HG02678 (cell line): ENCODE measurements at regions not wholly inside any gene's neighbourhood (a gene's known extent, or its start where the extent isn't known, plus 50 kb on each side); places are given as distances from the start of the nearest gene placed in this dataset.
"Not testable (repeated sequence)": the region's sequence is repeated elsewhere in the genome, so short reads cannot be mapped to it uniquely, and the experiment has no call there.

Experiments
- ATAC-seq: cut with Tn5 transposase; IDR thresholded peaks from one replicate; pipeline ENCODE4 v1.9.1; 2021; ENCODE audit warnings: mild to moderate bottlenecking, moderate library complexity; ENCODE audit not compliant: unreplicated experiment

DNA sequence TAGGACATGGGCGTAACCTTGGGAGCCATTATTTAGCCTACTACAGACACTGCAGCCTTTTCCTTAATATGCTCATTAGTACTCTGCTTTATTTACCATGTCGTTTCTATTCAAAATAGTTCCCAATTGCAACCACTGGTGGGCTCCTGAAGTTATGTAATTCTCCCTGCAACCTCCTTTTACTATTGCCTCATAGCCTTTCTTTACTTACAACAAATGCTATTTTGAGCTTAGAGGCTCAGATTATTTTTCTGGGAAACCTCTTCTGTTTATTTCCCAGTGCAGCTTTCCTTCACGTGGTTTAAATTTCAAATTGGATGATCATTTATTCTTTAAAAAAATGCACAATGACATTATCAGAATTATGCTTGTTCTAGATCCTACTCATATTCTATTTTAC lies 492.3 kb upstream of the TMEFF2 start:
- no peak for ATAC-seq

DNA sequence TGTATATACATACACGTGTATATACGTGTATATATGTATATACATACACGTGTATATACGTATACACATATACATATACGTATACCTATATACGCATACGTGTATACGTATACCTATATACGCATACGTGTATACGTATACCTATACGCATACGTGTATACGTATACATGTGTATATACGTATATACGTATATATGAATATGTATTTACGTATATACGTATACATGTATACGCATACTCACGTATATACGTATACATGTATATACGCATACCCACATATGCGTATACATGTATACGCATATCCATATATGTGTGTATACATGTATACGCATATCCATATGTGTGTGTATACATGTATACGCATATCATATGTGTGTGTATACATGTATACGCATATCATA lies 487.8 kb upstream of the TMEFF2 start:
- ATAC-seq = not testable (repeated sequence)

- no peak for ATAC-seq
Observed at GRCh38 chr2:192675681-192676080, 480.9 kb upstream of the TMEFF2 start.

DNA sequence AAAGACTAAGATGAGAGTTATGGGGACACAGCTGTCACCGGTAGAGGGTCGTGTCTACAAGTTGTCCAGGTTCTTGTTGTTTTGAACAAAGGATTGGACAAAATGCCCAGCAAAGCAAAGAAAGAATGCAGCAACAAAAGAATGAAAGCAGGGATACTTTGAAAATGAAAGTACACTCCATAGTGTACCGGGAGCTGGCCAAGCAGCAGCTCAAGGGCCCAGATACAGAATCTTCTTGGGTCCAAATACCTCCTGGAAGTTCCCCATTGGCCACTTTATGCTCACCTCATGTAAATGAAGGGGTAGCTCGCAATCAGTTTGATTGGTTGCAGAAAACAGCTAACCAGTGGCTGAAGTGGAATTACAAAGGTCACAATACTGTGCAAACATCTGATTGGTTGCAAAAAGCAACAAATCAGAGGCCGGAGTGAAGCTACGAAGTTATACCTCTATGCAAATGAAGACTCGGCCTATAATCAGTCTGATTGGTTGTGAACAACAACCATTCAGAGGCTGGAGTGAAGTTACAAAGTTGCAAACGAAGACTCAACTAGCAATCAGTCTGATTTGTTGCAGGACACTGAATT lies 474.9 kb upstream of the TMEFF2 start:
- no peak for ATAC-seq

GRCh38 chr2:192660555-192660954 lies 465.8 kb upstream of the TMEFF2 start:
- not testable (repeated sequence) for ATAC-seq

- ATAC-seq = no peak
Observed at GRCh38 chr2:192657362-192657761, 462.6 kb upstream of the TMEFF2 start.

GRCh38 chr2:192655916-192656315 lies 461.2 kb upstream of the TMEFF2 start:
- no peak for ATAC-seq

- no peak for ATAC-seq
Observed at GRCh38 chr2:192645811-192646598, 451.3 kb upstream of the TMEFF2 start.

DNA sequence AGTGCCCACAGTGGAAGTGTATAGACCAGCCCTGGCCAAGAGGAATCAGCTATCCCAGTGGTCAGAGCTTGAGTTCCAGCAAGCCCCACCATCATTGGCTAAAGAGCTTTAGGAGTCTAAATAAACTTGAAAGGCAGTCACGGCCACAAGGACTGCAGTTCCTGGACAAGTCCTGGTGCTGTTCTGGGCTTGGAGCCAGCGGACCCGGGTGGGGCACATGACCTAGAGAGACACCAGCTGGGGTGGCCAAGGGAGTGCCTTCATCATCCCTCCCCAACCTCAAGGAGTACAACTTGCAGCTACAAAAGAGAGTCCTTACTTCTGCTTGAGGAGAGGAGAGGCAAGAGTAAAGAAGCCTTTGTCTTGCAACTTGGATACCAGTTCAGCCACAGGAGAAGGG lies 439.8 kb upstream of the TMEFF2 start:
- no peak for ATAC-seq

- ATAC-seq = no peak
Observed at GRCh38 chr2:192628017-192628416, 433.3 kb upstream of the TMEFF2 start.

DNA sequence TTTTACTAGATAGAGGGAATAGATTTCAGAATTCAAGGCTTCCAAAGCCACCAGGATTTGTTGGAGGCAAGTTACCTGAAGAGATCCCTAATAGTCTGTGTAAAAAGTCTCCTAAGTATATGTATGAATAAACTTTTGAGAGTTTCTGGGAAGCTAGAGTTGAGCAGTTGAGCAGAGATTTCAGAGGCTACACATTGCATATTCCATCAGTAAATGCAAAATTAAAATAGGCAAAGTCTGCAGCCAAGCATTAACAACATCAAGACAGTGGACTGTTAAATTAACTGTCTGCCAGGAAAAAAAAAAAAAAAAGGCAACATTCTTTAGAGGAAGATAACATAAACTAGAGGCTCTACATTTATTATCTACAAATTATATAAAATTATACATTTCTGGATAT lies 420.4 kb upstream of the TMEFF2 start:
- ATAC-seq = no peak

- ATAC-seq = no peak
Observed at GRCh38 chr2:192604295-192604694, 409.6 kb upstream of the TMEFF2 start.

GRCh38 chr2:192598649-192599048 lies 403.9 kb upstream of the TMEFF2 start:
- not testable (repeated sequence) for ATAC-seq

DNA sequence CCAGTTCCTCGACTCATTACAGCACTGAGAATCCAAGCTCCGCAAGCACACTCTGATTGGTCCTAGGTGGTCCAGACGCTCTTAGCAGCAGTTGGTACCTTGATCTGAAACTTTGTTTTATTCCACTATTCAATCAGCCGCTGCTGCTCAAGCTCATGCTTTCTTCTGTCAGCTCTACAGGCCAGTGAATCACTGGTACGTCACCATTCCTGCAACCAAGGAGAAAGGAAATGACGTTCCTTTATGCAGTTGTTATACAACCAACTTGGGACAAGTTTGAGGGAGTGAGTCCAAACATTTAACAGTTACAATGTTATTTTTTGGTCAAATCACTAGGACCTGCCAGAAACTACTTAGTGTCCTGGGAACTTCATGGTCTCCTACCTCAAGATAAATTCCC lies 398.8 kb upstream of the TMEFF2 start:
- no peak for ATAC-seq

GRCh38 chr2:192591617-192592016 lies 396.9 kb upstream of the TMEFF2 start:
- ATAC-seq = no peak

GRCh38 chr2:192585418-192585817 lies 390.7 kb upstream of the TMEFF2 start:
- ATAC-seq = no peak

DNA sequence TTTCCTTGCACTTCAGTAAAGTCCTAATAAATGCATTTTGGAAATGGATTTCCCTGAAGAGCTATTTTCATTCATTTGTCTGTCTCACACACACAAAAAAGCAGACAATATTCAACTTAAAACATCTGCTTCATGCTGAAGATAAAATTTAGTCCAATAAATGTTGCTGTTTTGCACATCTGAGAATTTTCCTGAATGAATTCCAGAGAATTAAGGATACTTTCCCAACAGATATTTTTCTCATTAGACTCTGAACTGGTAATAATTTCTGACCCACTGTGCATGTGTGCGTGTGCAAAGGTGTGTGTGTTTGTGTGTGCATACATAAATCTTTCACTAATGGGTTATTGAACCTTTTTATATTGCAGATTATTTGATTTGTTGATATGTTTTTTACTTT lies 390.2 kb upstream of the TMEFF2 start:
- no peak for ATAC-seq

DNA sequence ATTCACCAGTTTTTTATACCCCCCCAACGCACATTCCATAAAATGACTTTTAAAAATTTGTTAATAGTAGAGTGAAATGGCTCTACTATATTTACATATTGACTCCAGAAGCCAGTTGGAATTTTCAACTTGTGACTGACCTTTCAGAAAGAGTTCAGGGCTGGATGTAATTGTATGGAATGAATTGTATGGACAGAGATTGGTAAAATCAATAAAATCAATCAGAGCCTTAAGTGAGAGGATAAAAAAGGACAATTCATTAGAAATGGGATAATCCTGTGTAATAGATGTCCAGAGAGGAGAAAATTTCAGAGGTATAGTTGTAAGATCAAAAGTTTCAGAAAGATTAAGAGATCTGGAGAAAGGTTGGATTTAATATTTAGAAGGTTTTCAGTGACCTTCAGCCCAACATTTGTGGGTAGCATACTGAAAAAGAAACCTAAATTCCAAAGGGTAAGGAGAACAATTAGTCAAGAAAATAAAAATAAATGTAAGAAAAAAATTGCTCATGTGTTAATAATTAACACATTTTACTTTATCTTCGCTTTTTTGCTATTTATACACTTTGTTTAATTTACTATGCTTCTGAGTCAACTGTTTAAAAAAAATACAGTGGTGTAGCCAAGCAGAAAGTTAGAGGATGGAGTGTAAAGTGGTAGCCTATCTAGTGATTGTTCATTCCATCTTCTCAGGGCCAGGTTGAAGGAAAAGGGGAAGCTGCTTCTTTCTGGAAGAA lies 385.4 kb upstream of the TMEFF2 start:
- no peak for ATAC-seq

DNA sequence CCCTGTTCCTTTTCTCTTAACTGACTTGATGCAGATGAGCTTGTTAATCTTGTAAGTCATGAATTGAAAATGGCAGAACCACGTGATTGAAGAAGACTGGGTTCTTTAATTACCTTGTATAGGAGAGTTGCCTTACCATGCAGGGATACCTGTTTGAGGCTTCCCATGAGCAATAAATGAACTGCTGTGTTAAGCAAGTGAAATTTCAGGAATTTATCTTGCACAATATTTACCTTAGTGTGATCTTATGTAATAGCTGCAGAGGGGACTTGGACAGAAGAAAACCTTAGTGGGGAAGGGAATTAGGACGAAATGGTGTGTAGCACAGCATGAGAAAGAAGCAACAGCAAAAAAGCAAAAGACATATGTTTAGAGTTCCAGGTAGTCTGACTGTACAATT lies 384.0 kb upstream of the TMEFF2 start:
- ATAC-seq = no peak

GRCh38 chr2:192577706-192578105 lies 383.0 kb upstream of the TMEFF2 start:
- ATAC-seq = no peak

GRCh38 chr2:192574552-192574951 lies 379.8 kb upstream of the TMEFF2 start:
- no peak for ATAC-seq

GRCh38 chr2:192571636-192572035 lies 376.9 kb upstream of the TMEFF2 start:
- no peak for ATAC-seq
